Umbilical cord (tissue), 1 donor: ENCODE measurements at regions not wholly inside any gene's neighbourhood (a gene's known extent, or its start where the extent isn't known, plus 50 kb on each side); places are given as distances from the start of the nearest gene placed in this dataset.

Experiments used
- DNase-seq: peaks from one replicate; pipeline ENCODE4 v3.0.0-alpha.2; 2015; ENCODE audit warnings: low spot score

GRCh38 chr6:132868057-132868456 lies 53.7 kb downstream of the RPS12 start:
- no peak for DNase-seq

GRCh38 chr6:132872923-132873322 lies 58.6 kb downstream of the RPS12 start:
- DNase-seq, result no peak

- no peak for DNase-seq
Measured at GRCh38 chr6:132877003-132877402, 62.6 kb downstream of the RPS12 start.

GRCh38 chr6:132887204-132887603 lies 72.8 kb downstream of the RPS12 start:
- DNase-seq, result no peak

GRCh38 chr6:132888701-132889100 lies 74.3 kb downstream of the RPS12 start:
- DNase-seq, result no peak

GRCh38 chr6:132892929-132893771 lies 78.8 kb downstream of the RPS12 start:
- no peak for DNase-seq

- DNase-seq, result peak; percentile 23
Measured at GRCh38 chr6:132893772-132894490, 79.6 kb downstream of the RPS12 start.

GRCh38 chr6:132898376-132898775 lies 84.0 kb downstream of the RPS12 start:
- DNase-seq, result peak; percentile 65

- DNase-seq, result no peak
Measured at GRCh38 chr6:132900849-132901248, 86.5 kb downstream of the RPS12 start.

- DNase-seq, result peak; percentile 56
Measured at GRCh38 chr6:132902901-132903300, 88.5 kb downstream of the RPS12 start.

- no peak for DNase-seq
Measured at GRCh38 chr6:132907231-132907630, 92.9 kb downstream of the RPS12 start.

GRCh38 chr6:132907914-132908313 lies 93.5 kb downstream of the RPS12 start:
- no peak for DNase-seq

- DNase-seq, result no peak
Measured at GRCh38 chr6:132909742-132910141, 95.4 kb downstream of the RPS12 start.

GRCh38 chr6:132910759-132911158 lies 96.4 kb downstream of the RPS12 start:
- no peak for DNase-seq

- DNase-seq, result peak; percentile 75
Measured at GRCh38 chr6:132919045-132919860, 104.9 kb downstream of the RPS12 start.

GRCh38 chr6:132927713-132928112 lies 113.3 kb downstream of the RPS12 start:
- DNase-seq, result no peak

- DNase-seq, result no peak
Measured at GRCh38 chr6:132929141-132929540, 114.8 kb downstream of the RPS12 start.

- no peak for DNase-seq
Measured at GRCh38 chr6:132931313-132931712, 116.9 kb downstream of the RPS12 start.

- no peak for DNase-seq
Measured at GRCh38 chr6:132931936-132932514, 117.7 kb downstream of the RPS12 start.

- DNase-seq, result no peak
Measured at GRCh38 chr6:132932588-132932987, 118.2 kb downstream of the RPS12 start.

- no peak for DNase-seq
Measured at GRCh38 chr6:132933090-132933489, 118.7 kb downstream of the RPS12 start.

- no peak for DNase-seq
Measured at GRCh38 chr6:132934496-132934895, 120.1 kb downstream of the RPS12 start.
